ENCODE measurements at regions not wholly inside any gene's neighbourhood (a gene's known extent, or its start where the extent isn't known, plus 50 kb on each side); places are given as distances from the start of the nearest gene placed in this dataset.

- DNase-seq (ENCODE audit: low read depth), result no peak
Observed at GRCh38 chr21:35426469-35426868, 377.4 kb upstream of the RUNX1 start.

DNA sequence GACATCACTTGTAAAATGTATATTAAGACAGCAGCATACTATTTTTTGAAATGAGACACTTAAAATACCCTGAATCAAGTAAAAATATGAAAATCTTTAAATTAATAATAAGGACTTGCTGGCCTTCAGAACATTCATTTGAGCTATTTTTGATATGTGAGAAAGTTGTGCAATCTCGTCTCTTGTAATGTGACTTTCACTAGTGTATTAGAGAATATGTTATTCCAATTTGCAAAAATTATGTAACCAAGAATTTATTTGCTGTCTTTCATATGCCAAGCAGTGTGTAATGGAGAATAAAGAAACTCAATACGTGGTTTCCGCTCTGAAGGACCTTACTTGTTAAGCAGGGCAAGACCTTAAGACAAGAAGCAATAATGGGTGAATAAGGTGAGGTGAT is 375.0 kb upstream of the RUNX1 start:
- DNase-seq (ENCODE audit: low read depth), result no peak

DNA sequence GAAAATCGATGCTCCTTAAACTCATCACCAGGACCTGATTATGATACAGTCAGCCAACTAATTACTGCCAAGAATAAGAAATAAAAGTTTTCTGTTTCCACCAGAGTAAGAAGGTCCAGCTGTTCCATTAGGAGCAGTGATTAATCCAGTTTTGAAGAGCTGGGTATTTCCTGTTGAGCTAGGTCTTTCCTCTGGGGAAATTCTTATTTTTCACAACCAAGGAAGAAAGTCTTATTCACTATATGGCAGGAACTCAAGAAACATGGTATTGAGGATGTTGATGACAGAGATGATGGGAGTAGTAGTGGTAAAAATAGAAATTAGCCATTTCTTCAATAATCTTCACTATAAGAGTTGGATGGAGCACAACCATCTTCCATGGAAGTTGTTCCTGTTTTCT is 374.6 kb upstream of the RUNX1 start:
- DNase-seq (ENCODE audit: low read depth), result no peak

DNA sequence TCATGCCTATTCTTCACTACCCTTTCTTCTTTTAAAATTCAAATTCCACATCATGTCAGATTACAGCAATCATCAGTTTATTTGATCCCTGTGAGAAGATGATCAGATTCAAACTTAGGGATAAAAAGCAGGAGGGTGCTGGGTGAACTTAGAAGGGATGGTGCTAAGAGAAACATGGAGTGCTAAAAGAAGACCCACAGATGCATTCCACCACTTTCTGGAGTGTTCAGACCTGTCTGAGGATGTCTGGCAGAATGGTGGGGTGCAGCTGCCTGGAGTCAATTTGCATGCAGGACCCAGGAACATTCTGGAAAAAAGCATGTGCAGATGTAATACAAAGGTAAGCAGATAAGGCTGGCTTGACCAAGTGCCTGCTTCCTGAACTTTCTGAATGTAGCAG is 372.9 kb upstream of the RUNX1 start:
- no peak for DNase-seq (ENCODE audit: low read depth)

GRCh38 chr21:35421221-35421620 is 372.1 kb upstream of the RUNX1 start:
- no peak for DNase-seq (ENCODE audit: low read depth)

DNA sequence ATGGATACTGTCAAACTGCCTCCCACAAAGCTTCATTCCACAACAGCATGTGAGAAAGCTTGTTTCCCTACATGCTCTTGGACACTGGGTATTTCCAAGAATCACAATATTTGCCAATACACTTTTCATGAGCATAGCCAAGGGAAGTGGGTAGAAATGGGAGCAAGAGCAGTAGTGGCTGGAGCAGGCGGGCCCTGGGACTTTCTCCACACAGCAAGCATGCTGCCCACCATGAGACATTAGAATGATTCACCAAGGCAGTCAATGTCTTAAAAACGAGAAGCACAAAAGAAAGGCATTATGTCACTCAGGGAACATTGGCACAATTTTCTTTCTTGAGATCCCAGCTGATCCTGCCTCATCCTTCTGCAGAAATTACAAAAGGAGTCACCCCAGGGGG is 371.6 kb upstream of the RUNX1 start:
- DNase-seq (ENCODE audit: low read depth), result no peak

GRCh38 chr21:35417762-35418161 is 368.7 kb upstream of the RUNX1 start:
- no peak for DNase-seq (ENCODE audit: low read depth)

GRCh38 chr21:35416866-35417489 is 367.9 kb upstream of the RUNX1 start:
- no peak for DNase-seq (ENCODE audit: low read depth)

DNA sequence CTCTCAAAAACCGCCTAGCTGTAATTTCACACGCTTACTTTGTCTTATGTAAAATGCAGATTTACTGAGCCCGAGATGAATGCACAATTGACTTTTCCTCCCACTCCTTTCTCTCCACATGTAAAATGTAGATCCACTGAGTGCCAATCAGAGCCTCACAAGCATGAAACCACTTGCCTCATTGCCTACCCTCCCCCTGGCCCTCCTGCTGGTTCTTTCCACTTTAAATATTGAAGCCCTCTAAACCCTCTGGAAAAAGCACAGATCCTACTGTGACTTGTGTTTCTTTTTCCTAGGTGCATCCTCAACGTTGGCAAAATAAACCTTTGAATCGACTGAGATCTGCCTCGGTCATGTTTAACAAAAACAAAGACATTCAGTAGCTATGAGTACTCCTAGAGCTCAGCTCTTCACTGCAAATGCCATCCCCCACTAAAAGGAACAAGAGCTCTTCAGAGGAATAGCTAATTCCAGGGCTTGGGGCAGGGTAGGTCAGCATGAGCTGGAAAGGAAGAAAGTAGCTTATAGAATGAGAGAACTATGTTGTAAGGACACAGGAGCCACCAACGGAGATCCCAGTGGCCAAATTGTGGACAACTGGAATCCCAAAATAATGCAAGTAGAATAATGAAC is 365.5 kb upstream of the RUNX1 start:
- DNase-seq (ENCODE audit: low read depth), result no peak

DNA sequence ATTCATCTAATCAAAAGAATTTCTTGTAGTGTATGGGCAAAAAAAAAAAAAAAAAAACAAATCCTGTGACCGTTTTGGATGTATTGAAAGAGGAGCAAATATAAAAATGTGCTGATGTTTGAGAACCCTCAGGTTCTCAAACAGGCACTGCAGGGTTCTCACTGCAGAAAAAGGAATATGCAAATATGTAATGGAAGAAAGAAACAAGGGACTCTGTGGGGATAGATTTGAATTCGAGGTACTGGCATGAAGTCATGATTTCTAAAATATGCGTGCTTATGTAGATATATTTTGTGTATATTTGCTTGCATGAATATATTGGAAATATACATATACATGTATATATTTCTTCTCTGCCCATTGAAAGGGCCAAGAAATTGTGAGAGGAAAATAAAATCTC is 365.0 kb upstream of the RUNX1 start:
- no peak for DNase-seq (ENCODE audit: low read depth)

DNA sequence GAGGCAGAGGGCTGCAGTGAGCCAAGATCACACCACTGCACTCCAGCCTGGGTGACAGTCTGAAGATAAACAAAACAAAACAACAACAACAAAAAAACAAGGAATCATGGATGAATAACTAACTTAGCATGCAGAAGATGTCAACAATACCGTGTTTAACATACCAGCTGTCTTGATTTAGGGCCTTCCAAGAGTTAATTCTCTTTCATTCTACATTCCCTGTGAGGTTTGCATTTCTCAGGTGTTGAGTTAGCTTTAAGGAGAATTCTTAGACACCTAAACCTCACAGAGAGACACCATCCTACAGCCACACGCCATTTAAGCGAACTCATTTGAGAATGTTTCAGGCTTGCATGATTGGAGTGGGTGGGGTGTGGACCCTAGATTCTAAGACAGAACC is 363.1 kb upstream of the RUNX1 start:
- no peak for DNase-seq (ENCODE audit: low read depth)

GRCh38 chr21:35411434-35411833 is 362.3 kb upstream of the RUNX1 start:
- DNase-seq (ENCODE audit: low read depth), result no peak

- no peak for DNase-seq (ENCODE audit: low read depth)
Observed at GRCh38 chr21:35410656-35411055, 361.6 kb upstream of the RUNX1 start.

- DNase-seq (ENCODE audit: low read depth), result no peak
Observed at GRCh38 chr21:35410123-35410522, 361.0 kb upstream of the RUNX1 start.

- no peak for DNase-seq (ENCODE audit: low read depth)
Observed at GRCh38 chr21:35408401-35408800, 359.3 kb upstream of the RUNX1 start.

DNA sequence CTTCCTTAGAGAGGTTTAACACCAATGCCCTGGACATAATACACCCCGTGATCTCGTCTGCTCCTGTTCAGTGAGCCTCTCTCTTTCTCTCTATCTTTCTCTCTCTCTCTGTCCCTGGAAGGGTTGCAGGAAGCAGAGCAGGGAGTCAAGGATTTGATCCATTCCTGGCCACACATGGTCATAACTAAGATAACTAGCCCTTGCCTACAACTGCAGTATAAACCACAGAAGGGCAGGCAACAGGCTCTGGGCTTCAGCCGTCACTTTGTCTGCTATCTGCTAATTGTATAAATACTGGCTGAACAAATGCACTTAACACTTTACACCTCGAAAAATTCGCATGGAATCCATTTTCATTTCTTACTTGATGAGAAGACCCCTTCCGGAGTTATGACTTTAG is 357.5 kb upstream of the RUNX1 start:
- DNase-seq (ENCODE audit: low read depth), result no peak

DNA sequence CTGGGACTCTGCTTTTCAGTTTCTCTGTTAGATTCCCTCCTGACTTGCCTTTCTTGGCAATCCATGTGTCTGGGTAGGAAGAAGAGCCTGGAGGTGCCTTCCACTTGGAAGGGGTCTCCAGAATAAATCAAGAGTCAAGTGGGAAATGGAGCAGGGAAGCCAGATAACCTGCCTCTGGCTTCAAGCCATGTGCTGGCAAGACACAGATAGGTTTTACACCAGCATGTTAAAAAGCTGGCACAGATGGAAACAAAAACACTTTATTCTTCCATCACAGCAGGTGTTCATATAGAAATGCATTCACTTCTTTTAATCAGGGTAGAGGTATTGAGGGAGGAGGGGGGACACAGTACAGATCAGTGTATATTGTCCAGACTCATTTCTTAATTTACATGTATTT is 356.9 kb upstream of the RUNX1 start:
- DNase-seq (ENCODE audit: low read depth), result no peak

GRCh38 chr21:35404247-35404646 is 355.1 kb upstream of the RUNX1 start:
- DNase-seq (ENCODE audit: low read depth), result no peak

- no peak for DNase-seq (ENCODE audit: low read depth)
Observed at GRCh38 chr21:35402061-35402460, 353.0 kb upstream of the RUNX1 start.

DNA sequence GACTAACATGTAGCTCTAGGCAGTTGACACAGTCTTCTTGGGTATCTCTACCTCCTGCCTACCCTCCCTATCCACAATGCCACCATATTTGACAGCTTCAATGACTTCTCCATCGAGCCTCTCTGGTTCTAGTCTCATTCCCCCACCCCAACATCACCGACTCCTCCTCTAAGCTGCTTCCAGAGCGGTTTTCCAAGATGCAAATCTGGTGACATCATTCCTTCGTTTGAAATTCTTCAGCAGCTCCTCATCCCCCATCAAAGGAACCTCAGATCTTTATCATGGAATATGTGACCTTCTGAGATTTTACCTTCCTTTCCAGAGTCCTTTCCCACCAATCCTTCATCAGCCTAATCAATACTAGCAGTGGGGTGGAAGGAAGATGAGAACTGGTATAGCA is 352.4 kb upstream of the RUNX1 start:
- no peak for DNase-seq (ENCODE audit: low read depth)

- no peak for DNase-seq (ENCODE audit: low read depth)
Observed at GRCh38 chr21:35400233-35400939, 351.3 kb upstream of the RUNX1 start.

DNA sequence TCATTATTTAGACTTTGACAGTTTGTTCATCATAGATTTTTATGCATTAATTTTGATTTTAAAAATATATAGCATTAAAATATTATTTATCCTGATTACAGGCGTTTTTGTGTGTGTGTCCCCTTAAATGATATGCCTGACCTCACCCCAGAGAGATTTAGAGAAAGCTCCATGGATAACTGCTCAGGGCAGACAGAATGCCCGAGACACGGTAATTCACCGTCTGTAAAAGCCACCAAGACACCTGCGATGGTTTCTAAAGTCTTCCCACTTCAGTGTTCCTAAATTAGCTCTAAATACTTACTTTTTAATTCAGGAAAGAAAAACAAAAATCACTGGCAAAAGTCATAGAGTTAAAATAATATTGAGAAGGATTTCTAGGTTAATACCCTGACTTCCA is 350.6 kb upstream of the RUNX1 start:
- DNase-seq (ENCODE audit: low read depth), result no peak

DNA sequence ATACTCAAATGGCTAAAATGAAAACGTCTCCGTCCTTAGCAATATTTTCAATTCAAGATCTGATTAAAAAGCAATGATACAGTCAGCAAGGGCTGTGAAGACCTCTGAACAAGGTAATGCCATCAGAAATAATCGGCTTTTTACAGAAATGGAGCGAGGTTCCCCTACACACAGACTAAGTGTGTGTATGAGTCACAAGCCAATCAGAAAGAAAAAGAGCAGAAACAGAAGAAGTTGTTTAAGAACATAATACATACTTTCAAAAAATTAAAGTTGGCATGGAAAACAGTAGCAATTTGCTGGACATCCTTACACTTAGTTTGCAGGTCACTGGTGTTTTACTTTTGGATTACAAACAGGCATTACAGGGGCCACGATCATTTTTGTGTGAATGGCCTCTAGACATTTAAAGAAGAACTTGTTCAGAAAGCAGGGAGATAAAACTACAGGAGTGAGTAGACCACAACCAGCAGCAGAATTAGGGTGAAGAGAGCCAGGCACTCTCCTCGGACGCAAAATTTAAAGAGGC is 350.0 kb upstream of the RUNX1 start:
- DNase-seq (ENCODE audit: low read depth), result no peak
